ENCODE measurements at regions not wholly inside any gene's neighbourhood (a gene's known extent, or its start where the extent isn't known, plus 50 kb on each side); places are given as distances from the start of the nearest gene placed in this dataset.

DNA sequence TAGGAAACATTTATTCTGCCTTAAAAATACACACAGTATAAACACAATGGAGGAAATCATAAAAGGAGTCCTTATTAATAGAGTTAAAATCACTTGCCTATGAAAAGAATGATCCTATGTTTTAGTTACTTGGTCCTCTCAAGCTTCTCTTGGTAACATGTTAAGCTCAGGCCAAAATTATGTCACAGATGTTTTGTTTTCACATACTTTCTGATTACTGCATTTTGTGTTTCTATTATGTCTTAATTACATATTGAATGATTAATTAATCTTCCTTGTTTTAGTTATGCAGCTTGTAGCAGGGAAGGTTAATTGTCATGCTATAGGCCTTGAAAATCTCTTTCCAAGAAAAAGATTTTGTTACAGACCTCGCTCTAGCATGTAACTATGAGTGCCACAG lies 406.0 kb downstream of the PLA2G4A start:
- Histone ChIP-seq H4K20me1 (ENCODE audit: insufficient read depth, low read length) (no peaks in the 10 kb centered on the region), H3K36me3 (ENCODE audit: insufficient read depth, low read length) (no peaks in the 10 kb centered on the region), H3K79me2 (ENCODE audit: insufficient read depth, low read length) (no peaks in the 10 kb centered on the region), H2AFZ (ENCODE audit: low read length) (no peak overlapping the region), H3K27ac (ENCODE audit: low read depth, low read length) (no peak overlapping the region), H3K9me3 (ENCODE audit: low read depth, low read length) (no peaks in the 10 kb centered on the region), H3K27me3 (ENCODE audit: insufficient read depth, low read length) (no peaks in the 10 kb centered on the region), H3K4me2 (ENCODE audit: insufficient read depth, low read length) (no peak overlapping the region), H3K4me3 (ENCODE audit: insufficient read depth, low read length) (no peak overlapping the region), H3K4me1 (ENCODE audit: insufficient read depth, low read length) (no peaks in the 10 kb centered on the region)
- TF ChIP-seq, protein P1, sequence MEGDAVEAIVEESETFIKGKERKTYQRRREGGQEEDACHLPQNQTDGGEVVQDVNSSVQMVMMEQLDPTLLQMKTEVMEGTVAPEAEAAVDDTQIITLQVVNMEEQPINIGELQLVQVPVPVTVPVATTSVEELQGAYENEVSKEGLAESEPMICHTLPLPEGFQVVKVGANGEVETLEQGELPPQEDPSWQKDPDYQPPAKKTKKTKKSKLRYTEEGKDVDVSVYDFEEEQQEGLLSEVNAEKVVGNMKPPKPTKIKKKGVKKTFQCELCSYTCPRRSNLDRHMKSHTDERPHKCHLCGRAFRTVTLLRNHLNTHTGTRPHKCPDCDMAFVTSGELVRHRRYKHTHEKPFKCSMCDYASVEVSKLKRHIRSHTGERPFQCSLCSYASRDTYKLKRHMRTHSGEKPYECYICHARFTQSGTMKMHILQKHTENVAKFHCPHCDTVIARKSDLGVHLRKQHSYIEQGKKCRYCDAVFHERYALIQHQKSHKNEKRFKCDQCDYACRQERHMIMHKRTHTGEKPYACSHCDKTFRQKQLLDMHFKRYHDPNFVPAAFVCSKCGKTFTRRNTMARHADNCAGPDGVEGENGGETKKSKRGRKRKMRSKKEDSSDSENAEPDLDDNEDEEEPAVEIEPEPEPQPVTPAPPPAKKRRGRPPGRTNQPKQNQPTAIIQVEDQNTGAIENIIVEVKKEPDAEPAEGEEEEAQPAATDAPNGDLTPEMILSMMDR (IDR thresholded peaks at IDR 0.05; ENCODE audit: extremely low read depth, low read depth, low read length) = no peak
- no peak for DNase-seq (ENCODE audit: insufficient read length, low spot score, missing footprints)

DNA sequence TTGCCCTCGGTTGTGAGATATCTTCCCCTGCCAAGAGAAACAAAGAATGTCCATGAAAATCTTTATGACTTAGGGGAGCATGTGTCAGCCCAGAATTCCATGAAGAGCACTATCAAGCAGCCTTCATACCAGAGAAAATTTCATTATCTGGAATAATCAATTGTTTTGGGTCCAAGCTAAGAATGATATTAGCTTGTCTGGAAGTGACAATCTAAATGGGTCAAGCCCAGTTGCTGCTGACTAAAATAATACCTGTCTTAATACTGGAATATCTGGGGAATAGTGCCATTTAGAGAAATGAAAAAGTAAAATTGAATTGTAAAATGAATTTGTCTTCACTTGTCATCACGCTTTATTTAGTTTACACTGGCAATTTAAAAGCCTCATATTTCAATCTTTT lies 407.4 kb downstream of the PLA2G4A start:
- TF ChIP-seq, protein P1 (IDR thresholded peaks at IDR 0.05; ENCODE audit: extremely low read depth, low read depth, low read length) = no peak
- Histone ChIP-seq H3K27me3 (ENCODE audit: insufficient read depth, low read length) (no peaks in the 10 kb centered on the region), H3K27ac (ENCODE audit: low read depth, low read length) (no peak overlapping the region), H3K79me2 (ENCODE audit: insufficient read depth, low read length) (no peaks in the 10 kb centered on the region), H3K4me2 (ENCODE audit: insufficient read depth, low read length) (no peak overlapping the region), H3K9me3 (ENCODE audit: low read depth, low read length) (no peaks in the 10 kb centered on the region), H3K4me1 (ENCODE audit: insufficient read depth, low read length) (no peaks in the 10 kb centered on the region), H3K4me3 (ENCODE audit: insufficient read depth, low read length) (no peak overlapping the region), H2AFZ (ENCODE audit: low read length) (no peak overlapping the region), H3K36me3 (ENCODE audit: insufficient read depth, low read length) (no peaks in the 10 kb centered on the region), H4K20me1 (ENCODE audit: insufficient read depth, low read length) (no peaks in the 10 kb centered on the region)
- no peak for DNase-seq (ENCODE audit: insufficient read length, low spot score, missing footprints)

DNA sequence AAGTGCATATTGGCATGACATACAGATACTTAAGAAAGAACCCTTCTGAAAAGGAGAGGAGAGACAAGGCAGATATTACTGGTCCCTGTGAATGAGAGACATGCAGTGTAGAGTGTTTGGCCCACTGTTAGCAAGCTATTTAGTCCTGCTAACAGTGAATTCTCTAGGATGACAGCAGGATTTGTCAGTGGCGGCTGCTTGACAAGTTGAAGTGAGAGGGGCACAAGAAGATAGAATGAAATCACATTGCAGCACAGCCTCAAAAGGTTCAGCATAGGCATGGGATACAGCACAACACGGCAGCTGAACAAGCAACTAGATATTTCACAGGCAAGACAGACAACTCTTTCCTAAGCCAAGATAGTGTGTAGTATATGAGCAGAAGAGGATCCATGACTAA lies 407.9 kb downstream of the PLA2G4A start:
- Histone ChIP-seq H3K4me3 (ENCODE audit: insufficient read depth, low read length) (no peak overlapping the region), H2AFZ (ENCODE audit: low read length) (no peak overlapping the region), H3K4me2 (ENCODE audit: insufficient read depth, low read length) (no peak overlapping the region), H4K20me1 (ENCODE audit: insufficient read depth, low read length) (no peaks in the 10 kb centered on the region), H3K27me3 (ENCODE audit: insufficient read depth, low read length) (no peaks in the 10 kb centered on the region), H3K36me3 (ENCODE audit: insufficient read depth, low read length) (no peaks in the 10 kb centered on the region), H3K79me2 (ENCODE audit: insufficient read depth, low read length) (no peaks in the 10 kb centered on the region), H3K27ac (ENCODE audit: low read depth, low read length) (no peak overlapping the region), H3K4me1 (ENCODE audit: insufficient read depth, low read length) (no peaks in the 10 kb centered on the region), H3K9me3 (ENCODE audit: low read depth, low read length) (no peaks in the 10 kb centered on the region)
- no peak for DNase-seq (ENCODE audit: insufficient read length, low spot score, missing footprints)
- TF ChIP-seq, protein P1 (IDR thresholded peaks at IDR 0.05; ENCODE audit: extremely low read depth, low read depth, low read length) = no peak

DNA sequence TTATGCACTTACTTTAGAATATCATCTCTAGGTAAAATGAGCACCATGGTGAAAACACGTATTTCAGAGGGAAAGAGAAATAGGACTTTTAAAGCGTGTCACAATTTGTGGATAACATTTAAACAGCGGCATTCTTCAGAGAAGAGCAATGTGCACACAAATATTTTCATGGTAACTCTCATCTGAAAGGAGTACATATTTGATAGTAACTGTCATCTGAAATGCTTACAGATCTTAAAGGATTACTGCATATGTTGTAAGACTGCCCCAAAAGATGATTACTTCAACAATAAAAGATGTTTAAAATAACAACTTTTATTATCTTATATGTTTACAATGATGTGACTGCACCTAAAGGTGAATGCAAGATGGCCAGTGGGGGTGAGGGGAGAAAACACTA lies 408.8 kb downstream of the PLA2G4A start:
- Histone ChIP-seq H4K20me1 (ENCODE audit: insufficient read depth, low read length) (no peaks in the 10 kb centered on the region), H3K36me3 (ENCODE audit: insufficient read depth, low read length) (no peaks in the 10 kb centered on the region), H3K27ac (ENCODE audit: low read depth, low read length) (no peak overlapping the region), H3K4me3 (ENCODE audit: insufficient read depth, low read length) (no peak overlapping the region), H3K79me2 (ENCODE audit: insufficient read depth, low read length) (no peaks in the 10 kb centered on the region), H3K4me1 (ENCODE audit: insufficient read depth, low read length) (no peaks in the 10 kb centered on the region), H3K9me3 (ENCODE audit: low read depth, low read length) (no peaks in the 10 kb centered on the region), H3K4me2 (ENCODE audit: insufficient read depth, low read length) (no peak overlapping the region), H3K27me3 (ENCODE audit: insufficient read depth, low read length) (no peaks in the 10 kb centered on the region), H2AFZ (ENCODE audit: low read length) (no peak overlapping the region)
- TF ChIP-seq, protein P1 (IDR thresholded peaks at IDR 0.05; ENCODE audit: extremely low read depth, low read depth, low read length) = no peak
- DNase-seq (ENCODE audit: insufficient read length, low spot score, missing footprints) = no peak
